ENCODE measurements at regions not wholly inside any gene's neighbourhood (a gene's known extent, or its start where the extent isn't known, plus 50 kb on each side); places are given as distances from the start of the nearest gene placed in this dataset.

DNA sequence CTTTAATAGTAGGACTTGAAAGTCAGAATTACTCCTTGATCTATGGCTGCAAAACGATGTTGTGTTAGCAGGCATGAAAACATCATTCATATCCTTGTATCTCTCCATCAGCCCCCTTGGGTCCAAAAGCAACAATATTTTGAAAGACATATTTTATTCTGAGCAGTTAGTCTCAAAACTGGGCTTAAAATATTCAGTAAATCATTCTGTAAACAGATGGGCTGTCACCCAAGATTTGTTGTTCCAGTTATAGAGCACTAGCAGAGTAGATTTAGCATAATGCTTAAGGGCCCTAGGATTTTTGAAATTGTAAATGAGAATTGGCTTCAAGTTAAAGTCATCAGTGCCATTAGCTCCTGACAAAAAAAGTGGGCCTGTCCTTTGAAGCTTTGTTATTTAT, 1565.6 kb downstream of the STIM2 start:
- Histone ChIP-seq H3K27ac (ENCODE audit: low read length) (no peak overlapping the region), H3K4me1 (ENCODE audit: control insufficient read depth, insufficient read depth, low read length) (no peaks in the 10 kb centered on the region), H3K4me3 (ENCODE audit: low read length) (no peak overlapping the region), H3K9me3 (ENCODE audit: control insufficient read depth, low read length) (no peaks in the 10 kb centered on the region), H3K27me3 (ENCODE audit: control insufficient read depth, insufficient read depth) (no peaks in the 10 kb centered on the region)
- 62% methylated on average over 1 of the region's 1 CpG for whole genome bisulfite sequencing
- intact Hi-C loops (cut with DNase I): no loop called here
- ATAC-seq: no peak
- DNase-seq: no peak

DNA sequence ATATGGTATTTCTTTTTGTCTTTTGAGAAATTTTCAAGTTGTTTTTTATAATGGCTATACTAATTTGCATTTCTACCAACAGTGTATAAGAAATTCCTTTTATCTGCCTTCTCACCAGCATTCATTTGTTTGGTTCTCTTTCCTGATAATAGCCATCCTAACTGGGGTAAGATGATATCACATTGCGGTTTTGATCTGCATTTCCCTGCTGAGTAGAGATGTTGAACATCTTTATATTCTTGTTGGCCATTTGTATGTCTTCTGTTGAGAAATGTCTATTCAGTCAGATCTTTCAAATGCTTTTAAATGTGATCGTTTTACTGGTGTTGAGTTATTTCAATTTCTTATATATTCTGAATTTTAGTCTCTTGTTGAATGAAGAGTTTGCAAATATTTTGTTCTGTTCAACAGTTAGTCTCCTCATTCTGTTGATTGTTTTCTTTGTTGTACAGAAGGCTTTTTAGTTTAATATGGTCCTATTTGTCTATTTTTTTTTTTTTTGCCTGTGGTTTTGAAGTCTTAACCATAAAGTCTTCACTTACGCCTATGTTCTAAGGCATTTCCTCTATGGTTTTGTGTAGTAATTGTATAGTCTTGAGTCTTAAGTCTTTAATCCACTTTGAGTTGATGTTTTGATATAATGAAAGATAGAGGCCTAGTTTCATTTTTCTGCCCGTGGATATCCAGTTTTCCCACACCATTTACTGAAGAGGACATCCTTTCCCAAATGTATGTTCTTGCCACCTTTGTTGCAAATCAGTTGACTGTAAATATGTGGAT, 1566.9 kb downstream of the STIM2 start:
- H3K9me3 ChIP-seq (ENCODE audit: control insufficient read depth, low read length): no peaks in the 10 kb centered on the region
- WGBS: 82% methylated on average over 4 of the region's 4 CpGs
- ATAC-seq (no peak), DNase-seq (no peak)
- no peak overlapping the region for H3K27ac ChIP-seq (ENCODE audit: low read length)
- no peaks in the 10 kb centered on the region for H3K4me1 ChIP-seq (ENCODE audit: control insufficient read depth, insufficient read depth, low read length)
- H3K27me3 ChIP-seq (ENCODE audit: control insufficient read depth, insufficient read depth): no peaks in the 10 kb centered on the region
- intact Hi-C loops (cut with DNase I): no loop called here
- no peak overlapping the region for H3K4me3 ChIP-seq (ENCODE audit: low read length)

DNA sequence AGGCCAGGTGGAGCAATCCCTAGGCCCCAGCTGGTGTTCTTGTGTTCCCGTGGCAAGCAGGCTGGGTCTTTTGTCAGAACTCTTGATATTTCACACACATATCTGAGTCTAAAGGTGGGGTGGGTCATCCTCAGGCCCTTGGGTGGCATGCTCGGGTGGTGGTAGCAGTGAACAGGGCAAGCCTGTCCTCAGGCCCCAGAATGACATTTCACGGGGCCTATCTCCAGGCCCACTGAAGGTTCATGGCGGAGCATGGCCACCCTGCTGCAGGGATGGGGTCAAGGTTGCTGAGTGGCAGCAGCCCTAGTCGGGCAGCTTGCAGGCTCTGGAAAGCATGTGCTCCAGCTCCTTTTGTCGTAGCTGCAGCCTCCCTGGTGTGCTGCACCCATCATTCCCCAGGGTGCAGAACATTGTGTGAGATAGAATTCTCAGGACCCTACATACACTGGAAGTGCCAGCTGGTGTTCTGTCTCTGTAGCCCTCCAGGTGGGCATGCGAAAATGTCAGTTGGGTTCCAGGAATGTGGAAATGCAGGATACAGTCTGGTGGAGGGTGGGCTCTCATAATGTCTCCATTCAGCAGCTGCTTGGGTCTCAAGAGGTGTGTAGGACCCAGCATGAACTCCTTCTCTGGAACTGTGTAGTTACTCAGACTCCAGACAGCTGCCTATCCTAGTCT, 1571.8 kb downstream of the STIM2 start:
- WGBS: 85% methylated on average over 7 of the region's 7 CpGs
- H3K4me1 ChIP-seq (ENCODE audit: control insufficient read depth, insufficient read depth, low read length): no peaks in the 10 kb centered on the region

DNA sequence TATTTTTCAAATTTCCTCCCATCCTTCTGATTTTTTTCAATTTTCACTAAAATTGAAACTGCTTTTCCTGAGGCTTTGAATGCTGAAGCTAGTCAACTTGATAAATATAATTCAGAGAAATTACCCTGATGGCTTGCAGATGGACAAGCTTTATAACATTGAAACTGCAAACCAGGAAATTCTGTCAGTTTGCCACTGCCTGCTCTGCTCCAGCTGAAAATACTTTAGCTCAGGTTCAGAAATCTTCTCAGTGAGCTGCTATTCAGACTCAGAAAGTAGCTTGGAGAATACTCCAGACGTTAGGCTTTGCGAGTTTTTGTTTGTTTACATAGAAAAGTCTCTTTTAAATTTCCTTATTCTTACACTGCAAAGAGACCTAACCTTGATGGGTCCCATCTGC, 1574.7 kb downstream of the STIM2 start:
- ATAC-seq: no peak

More for the DNA sequence above, 1571.8 kb downstream of the STIM2 start:
- intact Hi-C loops (cut with DNase I): no loop called here
- ATAC-seq (no peak), DNase-seq (peak in 1 of 3 donors; percentile 32)
- Histone ChIP-seq H3K27me3 (ENCODE audit: control insufficient read depth, insufficient read depth) (no peaks in the 10 kb centered on the region), H3K4me3 (ENCODE audit: low read length) (no peak overlapping the region), H3K27ac (ENCODE audit: low read length) (no peak overlapping the region), H3K9me3 (ENCODE audit: control insufficient read depth, low read length) (no peaks in the 10 kb centered on the region)

GRCh38 chr4:28436191-28437080, 1575.8 kb downstream of the STIM2 start:
- intact Hi-C loops (cut with DNase I): no loop called here
- 64% methylated on average over 10 of the region's 10 CpGs for WGBS
- H3K4me1 ChIP-seq (ENCODE audit: control insufficient read depth, insufficient read depth, low read length): no peaks in the 10 kb centered on the region
- H3K9me3 ChIP-seq (ENCODE audit: control insufficient read depth, low read length): no peaks in the 10 kb centered on the region
- H3K27me3 ChIP-seq (ENCODE audit: control insufficient read depth, insufficient read depth): no peaks in the 10 kb centered on the region
- ATAC-seq: no peak
- DNase-seq: no peak
- H3K4me3 ChIP-seq (ENCODE audit: low read length): no peak overlapping the region
- H3K27ac ChIP-seq (ENCODE audit: low read length): no peak overlapping the region

More for the DNA sequence above, 1574.7 kb downstream of the STIM2 start:
- no peak for DNase-seq
- intact Hi-C loops (cut with DNase I): no loop called here
- Histone ChIP-seq H3K9me3 (ENCODE audit: control insufficient read depth, low read length) (no peaks in the 10 kb centered on the region), H3K27ac (ENCODE audit: low read length) (no peak overlapping the region), H3K4me1 (ENCODE audit: control insufficient read depth, insufficient read depth, low read length) (no peaks in the 10 kb centered on the region), H3K27me3 (ENCODE audit: control insufficient read depth, insufficient read depth) (no peaks in the 10 kb centered on the region), H3K4me3 (ENCODE audit: low read length) (no peak overlapping the region)
- WGBS: 27% methylated on average over 2 of the region's 2 CpGs

- no peaks in the 10 kb centered on the region for H3K4me1 ChIP-seq (ENCODE audit: control insufficient read depth, insufficient read depth, low read length)
- no peaks in the 10 kb centered on the region for H3K9me3 ChIP-seq (ENCODE audit: control insufficient read depth, low read length)
- DNase-seq (no peak), ATAC-seq (no peak)
- intact Hi-C loops (cut with DNase I): no loop called here
- no peak overlapping the region for H3K4me3 ChIP-seq (ENCODE audit: low read length)
- H3K27me3 ChIP-seq (ENCODE audit: control insufficient read depth, insufficient read depth): no peaks in the 10 kb centered on the region
- WGBS: 92% methylated on average over 3 of the region's 3 CpGs
- H3K27ac ChIP-seq (ENCODE audit: low read length): no peak overlapping the region
Observed at GRCh38 chr4:28443371-28443770, 1582.7 kb downstream of the STIM2 start.

GRCh38 chr4:28443801-28444412, 1583.3 kb downstream of the STIM2 start:
- intact Hi-C loops (cut with DNase I): no loop called here
- 64% methylated on average over 7 of the region's 7 CpGs for WGBS

GRCh38 chr4:28444886-28445496, 1584.3 kb downstream of the STIM2 start:
- 80% methylated on average over 3 of the region's 3 CpGs for WGBS
- Histone ChIP-seq H3K27me3 (ENCODE audit: control insufficient read depth, insufficient read depth) (no peaks in the 10 kb centered on the region), H3K4me1 (ENCODE audit: control insufficient read depth, insufficient read depth, low read length) (no peaks in the 10 kb centered on the region), H3K9me3 (ENCODE audit: control insufficient read depth, low read length) (no peaks in the 10 kb centered on the region), H3K4me3 (ENCODE audit: low read length) (no peak overlapping the region), H3K27ac (ENCODE audit: low read length) (no peak overlapping the region)
- no peak for DNase-seq
- ATAC-seq: no peak
- intact Hi-C loops (cut with DNase I): no loop called here

More at GRCh38 chr4:28443801-28444412, 1583.3 kb downstream of the STIM2 start:
- no peak for ATAC-seq
- no peak overlapping the region for H3K27ac ChIP-seq (ENCODE audit: low read length)
- peak in 1 of 3 donors; percentile 13 for DNase-seq
- H3K4me3 ChIP-seq (ENCODE audit: low read length): no peak overlapping the region
- H3K4me1 ChIP-seq (ENCODE audit: control insufficient read depth, insufficient read depth, low read length): no peaks in the 10 kb centered on the region
- no peaks in the 10 kb centered on the region for H3K9me3 ChIP-seq (ENCODE audit: control insufficient read depth, low read length)
- H3K27me3 ChIP-seq (ENCODE audit: control insufficient read depth, insufficient read depth): no peaks in the 10 kb centered on the region

DNA sequence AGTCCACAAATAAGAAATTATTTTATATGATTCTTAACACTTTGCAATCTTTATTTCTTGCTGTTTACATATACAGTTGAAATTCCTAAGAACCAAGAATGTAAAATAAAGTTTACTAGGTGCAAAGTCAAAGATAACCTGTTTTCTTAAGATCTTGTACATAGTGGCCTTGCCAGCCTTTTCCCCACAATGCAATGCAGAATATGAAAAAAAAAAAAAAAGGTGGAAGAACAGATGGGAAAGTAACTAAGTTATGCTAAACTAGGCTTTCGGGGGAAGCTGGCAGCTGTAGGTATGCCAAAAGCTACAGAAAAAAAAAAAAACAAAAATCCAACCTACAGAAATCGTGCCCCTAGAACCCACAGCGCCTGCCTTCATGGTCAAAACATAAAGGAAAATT, 1588.4 kb downstream of the STIM2 start:
- H3K4me1 ChIP-seq (ENCODE audit: control insufficient read depth, insufficient read depth, low read length): no peaks in the 10 kb centered on the region
- intact Hi-C loops (cut with DNase I): no loop called here
- DNase-seq (no peak), ATAC-seq (no peak)
- H3K9me3 ChIP-seq (ENCODE audit: control insufficient read depth, low read length): no peaks in the 10 kb centered on the region
- no peak overlapping the region for H3K27ac ChIP-seq (ENCODE audit: low read length)
- no peaks in the 10 kb centered on the region for H3K27me3 ChIP-seq (ENCODE audit: control insufficient read depth, insufficient read depth)
- 71% methylated on average over 3 of the region's 3 CpGs for whole genome bisulfite sequencing
- no peak overlapping the region for H3K4me3 ChIP-seq (ENCODE audit: low read length)

DNA sequence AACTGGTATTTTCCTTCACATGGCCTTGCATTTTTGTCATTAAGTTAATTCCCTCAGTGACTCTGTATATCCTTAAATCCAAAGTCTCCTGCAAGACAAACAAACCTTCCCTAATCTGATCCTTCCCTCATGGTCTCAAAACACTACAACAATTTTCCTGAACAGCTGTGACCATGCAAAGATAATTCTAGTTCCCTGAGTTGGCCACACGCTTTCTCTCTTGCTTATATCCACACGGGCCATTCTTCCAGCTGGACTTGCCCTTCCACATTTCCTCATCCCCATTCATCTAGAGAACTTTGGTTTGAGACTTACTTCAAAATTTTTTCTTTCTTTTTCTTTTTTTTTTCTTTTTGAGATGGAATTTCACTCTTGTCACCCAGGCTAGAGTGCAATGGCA, 1590.7 kb downstream of the STIM2 start:
- H3K4me1 ChIP-seq (ENCODE audit: control insufficient read depth, insufficient read depth, low read length): no peaks in the 10 kb centered on the region
- H3K4me3 ChIP-seq (ENCODE audit: low read length): no peak overlapping the region
- no peaks in the 10 kb centered on the region for H3K9me3 ChIP-seq (ENCODE audit: control insufficient read depth, low read length)
- H3K27ac ChIP-seq (ENCODE audit: low read length): no peak overlapping the region
- DNase-seq: no peak
- no peak for ATAC-seq
- intact Hi-C loops (cut with DNase I): no loop called here
- H3K27me3 ChIP-seq (ENCODE audit: control insufficient read depth, insufficient read depth): no peaks in the 10 kb centered on the region
- WGBS: 76% methylated on average over 2 of the region's 2 CpGs
